Astrocyte (in vitro differentiated cells and primary cell): ENCODE measurements at regions not wholly inside any gene's neighbourhood (a gene's known extent, or its start where the extent isn't known, plus 50 kb on each side); places are given as distances from the start of the nearest gene placed in this dataset.

Source experiments
- DNase-seq: peaks from one replicate; pipeline ENCODE4 v3.0.0-alpha.2; 2010; ENCODE audit warnings: low read depth
- FAIRE-seq: peaks from 2 replicates; lab custom pipeline; 2011; peaks lifted over from hg19 to GRCh38; lab: Jason Lieb, UNC
- H2AFZ ChIP-seq: 2 replicates; pipeline ENCODE4 v1.6.0; 2012; ENCODE audit warnings: low read depth, low read length, inconsistent platforms
- H3K27ac ChIP-seq: 2 replicates; pipeline ENCODE4 v1.5.1; 2011; ENCODE audit warnings: low read depth, low read length, inconsistent platforms
- H3K27me3 ChIP-seq: 2 replicates; pipeline ENCODE4 v1.6.0; 2011; ENCODE audit warnings: low read length, inconsistent platforms; ENCODE audit not compliant: insufficient read depth
- H3K36me3 ChIP-seq: 2 replicates; pipeline ENCODE4 v1.5.1; 2011; ENCODE audit warnings: low read length, inconsistent platforms; ENCODE audit not compliant: insufficient read depth
- H3K4me1 ChIP-seq: 2 replicates; pipeline ENCODE4 v1.5.1; 2011; ENCODE audit warnings: low read length, inconsistent platforms; ENCODE audit not compliant: insufficient read depth
- H3K4me2 ChIP-seq: 2 replicates; pipeline ENCODE4 v1.6.0; 2012; ENCODE audit warnings: low read length, inconsistent platforms
- H3K4me3 ChIP-seq: 2 replicates; pipeline ENCODE4 v1.5.1; 2011; ENCODE audit warnings: low read depth, mild to moderate bottlenecking, low read length, inconsistent platforms; ENCODE audit not compliant: insufficient read depth
- H3K79me2 ChIP-seq: 2 replicates; pipeline ENCODE4 v1.6.0; 2012; ENCODE audit warnings: mild to moderate bottlenecking, low read length, inconsistent platforms; ENCODE audit not compliant: insufficient read depth
- H3K9ac ChIP-seq: 2 replicates; pipeline ENCODE4 v1.6.0; 2012; ENCODE audit warnings: mild to moderate bottlenecking, low read length, inconsistent platforms
- H3K9me3 ChIP-seq: 2 replicates; pipeline ENCODE4 v1.5.1; 2012; ENCODE audit warnings: low read depth, mild to moderate bottlenecking, low read length, inconsistent platforms; ENCODE audit not compliant: insufficient read depth
- H4K20me1 ChIP-seq: 2 replicates; pipeline ENCODE4 v1.6.0; 2012; ENCODE audit warnings: low read length, inconsistent platforms; ENCODE audit not compliant: insufficient read depth
- H3K27ac Mint-ChIP-seq: one replicate; pipeline ENCODE4 v1.8.0; 2021; ENCODE audit warnings: mild to moderate bottlenecking, mixed read lengths; ENCODE audit not compliant: unreplicated experiment
- H3K27me3 Mint-ChIP-seq: one replicate; pipeline ENCODE4 v1.8.0; 2021; ENCODE audit warnings: low read depth, mixed read lengths; ENCODE audit not compliant: unreplicated experiment
- H3K36me3 Mint-ChIP-seq: one replicate; pipeline ENCODE4 v1.8.0; 2021; ENCODE audit warnings: low read depth, mixed read lengths; ENCODE audit not compliant: unreplicated experiment
- H3K4me1 Mint-ChIP-seq: one replicate; pipeline ENCODE4 v1.8.0; 2021; ENCODE audit warnings: low read depth, mixed read lengths; ENCODE audit not compliant: unreplicated experiment
- H3K4me3 Mint-ChIP-seq: one replicate; pipeline ENCODE4 v1.8.0; 2021; ENCODE audit warnings: mild to moderate bottlenecking, moderate library complexity, mixed read lengths; ENCODE audit not compliant: unreplicated experiment
- H3K9me3 Mint-ChIP-seq: one replicate; pipeline ENCODE4 v1.8.0; 2021; ENCODE audit warnings: mild to moderate bottlenecking, mixed read lengths; ENCODE audit not compliant: unreplicated experiment
- EZH2 ChIP-seq: IDR thresholded peaks from 2 replicates; pipeline ENCODE4 v1.6.1; 2012; ENCODE audit warnings: mild to moderate bottlenecking, low read length, inconsistent platforms; ENCODE audit not compliant: insufficient read depth
- TF ChIP-seq, protein P1 (sequence below): IDR thresholded peaks from 2 replicates; pipeline ENCODE4 v1.5.1; 2011; ENCODE audit warnings: low read depth, mild to moderate bottlenecking, inconsistent platforms, low read length, moderate library complexity; ENCODE audit not compliant: insufficient read depth

DNA sequence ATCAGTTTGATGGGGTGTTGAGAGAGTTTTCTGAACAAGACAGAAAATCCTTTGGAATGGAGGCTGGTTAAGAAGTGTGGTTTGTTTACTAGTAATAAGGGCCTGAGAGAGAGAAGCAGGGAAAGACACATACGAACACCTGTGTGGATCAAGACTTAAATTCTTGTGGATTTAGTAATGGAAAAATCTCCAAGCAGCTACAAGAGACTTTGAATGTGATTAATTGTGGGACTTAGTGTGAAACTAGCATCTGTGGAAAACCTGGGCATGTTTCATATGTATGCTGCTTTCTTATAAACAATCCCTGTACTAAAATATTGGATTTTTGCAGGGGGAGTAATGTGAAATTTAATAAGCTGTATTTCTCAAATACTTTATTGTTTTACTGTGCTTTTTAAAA is 399.1 kb downstream of the SI start:
- H3K4me1 ChIP-seq: no peaks in the 10 kb centered on the region
- H3K79me2 ChIP-seq: no peaks in the 10 kb centered on the region
- no peak overlapping the region for H3K4me2 ChIP-seq
- Mint-ChIP-seq H3K4me1 (no peaks in the 10 kb centered on the region), H3K27me3 (no peaks in the 10 kb centered on the region), H3K4me3 (no peak overlapping the region), H3K27ac (no peak overlapping the region), H3K36me3 (no peaks in the 10 kb centered on the region), H3K9me3 (no peaks in the 10 kb centered on the region)
- no peak for TF ChIP-seq EZH2
- TF ChIP-seq, protein P1, sequence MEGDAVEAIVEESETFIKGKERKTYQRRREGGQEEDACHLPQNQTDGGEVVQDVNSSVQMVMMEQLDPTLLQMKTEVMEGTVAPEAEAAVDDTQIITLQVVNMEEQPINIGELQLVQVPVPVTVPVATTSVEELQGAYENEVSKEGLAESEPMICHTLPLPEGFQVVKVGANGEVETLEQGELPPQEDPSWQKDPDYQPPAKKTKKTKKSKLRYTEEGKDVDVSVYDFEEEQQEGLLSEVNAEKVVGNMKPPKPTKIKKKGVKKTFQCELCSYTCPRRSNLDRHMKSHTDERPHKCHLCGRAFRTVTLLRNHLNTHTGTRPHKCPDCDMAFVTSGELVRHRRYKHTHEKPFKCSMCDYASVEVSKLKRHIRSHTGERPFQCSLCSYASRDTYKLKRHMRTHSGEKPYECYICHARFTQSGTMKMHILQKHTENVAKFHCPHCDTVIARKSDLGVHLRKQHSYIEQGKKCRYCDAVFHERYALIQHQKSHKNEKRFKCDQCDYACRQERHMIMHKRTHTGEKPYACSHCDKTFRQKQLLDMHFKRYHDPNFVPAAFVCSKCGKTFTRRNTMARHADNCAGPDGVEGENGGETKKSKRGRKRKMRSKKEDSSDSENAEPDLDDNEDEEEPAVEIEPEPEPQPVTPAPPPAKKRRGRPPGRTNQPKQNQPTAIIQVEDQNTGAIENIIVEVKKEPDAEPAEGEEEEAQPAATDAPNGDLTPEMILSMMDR: no peak
- H3K9ac ChIP-seq: no peak overlapping the region
- no peak for DNase-seq
- no peak for FAIRE-seq
- H3K27me3 ChIP-seq: no peaks in the 10 kb centered on the region
- H3K9me3 ChIP-seq: no peaks in the 10 kb centered on the region
- H2AFZ ChIP-seq: no peak overlapping the region
- H4K20me1 ChIP-seq: no peaks in the 10 kb centered on the region
- H3K36me3 ChIP-seq: no peaks in the 10 kb centered on the region
- H3K27ac ChIP-seq: no peak overlapping the region
- H3K4me3 ChIP-seq: no peak overlapping the region

DNA sequence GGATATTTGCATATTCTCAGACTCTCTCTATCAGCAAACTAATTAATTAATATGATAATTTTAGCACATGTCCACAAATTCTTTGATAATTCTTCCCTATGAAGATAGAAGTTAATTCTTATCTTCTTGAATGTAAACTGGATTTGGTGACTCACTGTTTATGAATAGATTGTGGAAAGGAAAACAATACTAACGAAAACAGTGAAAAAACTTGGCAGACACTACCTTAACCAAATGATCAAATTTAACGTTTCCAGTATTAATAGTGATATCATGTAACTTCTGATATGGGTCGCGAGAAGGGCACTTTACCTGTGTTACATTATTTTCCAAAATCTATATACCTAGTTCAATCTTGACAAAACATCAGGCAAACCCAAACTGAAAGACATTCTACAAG is 401.0 kb downstream of the SI start:
- no peak overlapping the region for H3K4me2 ChIP-seq
- H4K20me1 ChIP-seq: no peaks in the 10 kb centered on the region
- H3K4me1 Mint-ChIP-seq: no peaks in the 10 kb centered on the region
- no peak overlapping the region for H3K4me3 Mint-ChIP-seq
- H3K9me3 Mint-ChIP-seq: no peaks in the 10 kb centered on the region
- H3K4me3 ChIP-seq: no peak overlapping the region
- no peak overlapping the region for H3K27ac ChIP-seq
- TF ChIP-seq, protein P1: no peak
- TF ChIP-seq EZH2: no peak
- no peak for FAIRE-seq
- no peaks in the 10 kb centered on the region for H3K4me1 ChIP-seq
- H2AFZ ChIP-seq: no peak overlapping the region
- H3K9me3 ChIP-seq: no peaks in the 10 kb centered on the region
- H3K36me3 ChIP-seq: no peaks in the 10 kb centered on the region
- no peaks in the 10 kb centered on the region for H3K27me3 ChIP-seq
- no peak overlapping the region for H3K27ac Mint-ChIP-seq
- peaks cover 2% of the 10 kb centered on the region for H3K27me3 Mint-ChIP-seq
- H3K9ac ChIP-seq: no peak overlapping the region
- no peak for DNase-seq
- no peaks in the 10 kb centered on the region for H3K79me2 ChIP-seq
- no peaks in the 10 kb centered on the region for H3K36me3 Mint-ChIP-seq

DNA sequence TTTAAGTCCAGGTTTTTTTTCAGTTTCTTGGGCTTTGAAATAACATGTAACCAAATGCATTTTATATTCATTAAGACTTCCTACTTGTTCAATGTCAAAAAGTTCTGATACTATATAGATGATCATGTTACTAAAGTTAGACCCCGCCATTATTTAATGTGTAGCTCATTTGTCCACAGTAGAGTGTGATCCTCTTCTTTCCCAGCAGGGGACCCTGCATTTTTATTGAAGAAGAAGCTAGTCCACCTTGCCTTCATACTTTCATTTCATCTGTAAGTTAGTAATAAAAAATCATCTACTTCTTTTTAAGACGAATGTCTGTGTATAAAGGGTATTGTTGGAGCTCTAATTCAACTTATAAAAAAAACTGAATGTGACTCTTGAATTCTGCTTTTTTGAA is 404.6 kb downstream of the SI start:
- Histone ChIP-seq H3K36me3 (no peaks in the 10 kb centered on the region), H3K4me2 (no peak overlapping the region), H3K79me2 (no peaks in the 10 kb centered on the region), H3K4me1 (no peaks in the 10 kb centered on the region), H2AFZ (no peak overlapping the region), H3K9me3 (no peaks in the 10 kb centered on the region), H3K27me3 (no peaks in the 10 kb centered on the region), H3K27ac (no peak overlapping the region), H3K9ac (no peak overlapping the region), H3K4me3 (no peak overlapping the region), H4K20me1 (no peaks in the 10 kb centered on the region)
- no peak for DNase-seq
- Mint-ChIP-seq H3K4me3 (no peak overlapping the region), H3K27ac (no peak overlapping the region), H3K27me3 (peaks cover 2% of the 10 kb centered on the region), H3K36me3 (no peaks in the 10 kb centered on the region), H3K9me3 (no peaks in the 10 kb centered on the region), H3K4me1 (no peaks in the 10 kb centered on the region)
- no peak for TF ChIP-seq EZH2
- TF ChIP-seq, protein P1: no peak
- FAIRE-seq: no peak
